NCI-H2029 treated with DMSO at 0.1 percent for 48 hours (cell line): ENCODE measurements at regions not wholly inside any gene's neighbourhood (a gene's known extent, or its start where the extent isn't known, plus 50 kb on each side); places are given as distances from the start of the nearest gene placed in this dataset.

Source experiments
- DNase-seq: peaks from one replicate; lab custom pipeline; 2025; lab: John Stamatoyannopoulos, UW

DNA sequence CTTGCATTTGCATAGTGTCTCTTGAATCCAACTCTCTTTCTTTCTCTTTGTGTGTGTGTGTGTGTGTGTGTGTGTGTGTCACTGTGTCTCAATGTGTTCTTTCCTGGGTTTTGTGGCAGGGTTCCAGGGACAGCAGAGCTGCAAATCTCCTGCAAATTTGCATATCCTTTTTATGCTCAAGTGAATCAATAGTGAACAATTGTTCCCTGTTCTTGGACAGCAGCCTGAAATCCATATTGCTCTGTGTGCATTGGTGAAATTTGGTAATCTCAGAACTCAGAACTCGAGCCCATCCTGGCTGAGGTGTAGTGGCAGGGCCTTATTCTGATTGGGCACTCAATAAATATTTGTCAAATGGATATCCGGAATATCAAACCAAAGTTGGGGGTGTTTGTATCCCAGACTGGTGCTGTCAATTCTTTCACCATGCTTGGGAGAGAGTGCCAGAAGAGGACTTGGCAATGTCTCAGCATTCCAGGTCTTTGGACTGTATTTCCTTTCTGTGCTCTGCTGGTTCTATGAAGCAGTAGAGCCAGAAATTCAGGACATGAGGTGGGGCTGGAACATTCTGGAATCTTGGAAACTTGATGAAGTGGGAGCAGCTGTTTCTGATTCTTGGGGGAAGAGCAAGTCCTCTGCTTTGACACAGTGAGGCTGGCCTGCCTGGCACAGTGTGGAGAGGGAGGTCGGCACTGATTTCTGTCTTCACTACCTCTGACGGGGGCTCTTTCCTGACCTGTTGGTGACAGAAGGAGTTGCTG, 380.6 kb upstream of the C2CD4B start:
- no peak for DNase-seq

DNA sequence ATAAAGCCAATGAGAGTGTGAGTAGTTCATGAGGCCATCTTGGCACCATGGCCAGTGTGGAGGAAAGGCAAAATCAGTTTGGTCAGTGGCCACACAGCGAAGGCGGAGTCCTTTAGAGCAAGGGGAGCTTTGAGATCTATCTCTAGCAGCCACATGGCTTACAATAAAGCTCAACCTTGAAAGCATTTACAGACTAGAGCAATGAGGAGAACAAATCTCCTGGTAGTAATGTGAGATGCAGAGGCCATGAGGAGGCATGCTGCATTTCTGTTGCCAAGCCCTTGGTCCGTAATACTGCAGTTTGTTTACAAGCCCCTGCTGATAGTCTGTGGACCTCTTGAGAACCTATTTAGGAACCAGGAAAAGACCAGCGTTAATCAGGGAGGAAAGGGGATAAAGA, 381.5 kb upstream of the C2CD4B start:
- DNase-seq = peak; percentile 6

DNA sequence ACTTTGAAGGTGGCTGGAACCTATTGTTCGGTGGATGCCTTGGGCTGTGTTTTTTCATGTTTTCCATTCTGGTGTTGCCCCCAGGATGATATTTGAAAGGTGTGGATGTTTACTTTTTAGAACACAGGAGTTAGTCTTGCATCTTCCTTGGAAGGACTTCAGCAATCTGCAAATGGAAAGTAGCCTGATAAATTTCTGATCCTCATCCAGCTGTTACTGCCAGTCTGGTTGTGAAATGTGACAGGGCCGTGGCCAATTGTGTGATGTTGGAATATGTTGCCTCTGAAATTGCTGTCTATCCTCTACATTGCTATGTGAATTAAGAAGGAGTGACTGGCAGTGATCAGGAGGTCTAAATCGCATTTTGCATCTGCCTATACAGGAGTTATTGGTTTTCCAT, 382.5 kb upstream of the C2CD4B start:
- no peak for DNase-seq

GRCh38 chr15:62549345-62549970, 384.4 kb upstream of the C2CD4B start:
- DNase-seq = no peak

- no peak for DNase-seq
Measured at GRCh38 chr15:62550106-62550505, 385.0 kb upstream of the C2CD4B start.

DNA sequence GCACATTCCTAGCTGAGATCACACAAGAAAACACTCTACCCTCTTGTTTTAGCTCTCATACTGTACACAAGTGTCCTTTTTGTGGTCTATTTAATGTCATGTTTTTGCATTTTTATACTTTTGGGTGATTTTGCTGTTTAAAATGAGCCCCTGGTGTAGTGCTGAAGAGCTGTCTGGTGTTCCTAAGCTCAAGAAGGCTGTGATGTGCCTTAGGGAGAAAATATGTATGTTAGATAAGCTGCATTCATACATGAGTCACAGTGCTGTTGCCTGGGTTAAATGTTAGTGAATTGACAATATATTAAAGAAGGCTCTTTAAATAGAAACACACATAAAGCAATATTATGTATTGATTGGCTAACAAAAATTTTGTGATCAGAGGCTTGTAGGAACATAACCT, 387.4 kb upstream of the C2CD4B start:
- no peak for DNase-seq

- DNase-seq = no peak
Measured at GRCh38 chr15:62553911-62554563, 389.0 kb upstream of the C2CD4B start.

- no peak for DNase-seq
Measured at GRCh38 chr15:62558640-62559380, 393.7 kb upstream of the C2CD4B start.

DNA sequence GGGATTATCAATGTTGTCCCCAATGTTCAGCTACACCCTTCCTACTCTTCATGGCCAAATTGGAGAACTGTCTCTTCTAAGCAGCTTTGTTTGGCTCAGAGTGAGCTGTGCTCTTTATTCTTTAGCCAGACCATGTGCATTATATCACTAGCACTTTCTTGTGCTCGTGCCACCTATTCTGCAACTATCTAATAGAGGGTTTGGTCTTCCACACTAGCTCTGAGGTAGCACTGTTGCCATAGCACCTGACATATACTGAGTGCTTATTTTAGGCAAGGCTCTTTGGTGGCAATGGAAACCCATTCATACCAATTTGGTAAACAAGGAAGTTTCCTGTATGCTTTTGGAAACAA, 394.3 kb upstream of the C2CD4B start:
- DNase-seq = no peak

GRCh38 chr15:62561059-62561519, 396.0 kb upstream of the C2CD4B start:
- DNase-seq = no peak

GRCh38 chr15:62561571-62561970, 396.5 kb upstream of the C2CD4B start:
- no peak for DNase-seq

- DNase-seq = no peak
Measured at GRCh38 chr15:62564886-62565633, 400.0 kb upstream of the C2CD4B start.

GRCh38 chr15:62565634-62566026, 400.5 kb upstream of the C2CD4B start:
- no peak for DNase-seq

GRCh38 chr15:62566248-62566647, 401.2 kb upstream of the C2CD4B start:
- no peak for DNase-seq

DNA sequence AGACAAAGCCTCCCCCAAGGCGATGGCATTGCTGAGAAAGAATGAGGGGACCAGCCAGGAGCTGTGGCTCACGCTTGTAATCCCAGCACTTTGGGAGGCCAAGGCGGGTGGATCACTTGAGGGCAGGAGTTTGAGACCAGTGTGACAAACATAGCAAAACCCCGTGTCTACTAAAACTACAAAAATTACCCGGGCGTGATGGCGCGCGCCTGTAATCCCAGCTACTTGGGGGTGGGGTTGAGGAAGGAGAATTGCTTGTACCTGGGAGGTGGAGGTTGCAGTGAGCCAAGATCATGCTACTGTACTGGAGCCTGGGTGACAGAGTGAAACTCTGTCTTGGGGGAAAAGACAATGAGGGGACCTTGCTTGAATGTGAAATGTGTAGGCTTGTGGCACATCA, 402.4 kb upstream of the C2CD4B start:
- DNase-seq = no peak

- DNase-seq = no peak
Measured at GRCh38 chr15:62568004-62568403, 402.9 kb upstream of the C2CD4B start.

GRCh38 chr15:62568702-62569101, 403.6 kb upstream of the C2CD4B start:
- no peak for DNase-seq

GRCh38 chr15:62569460-62570404, 404.6 kb upstream of the C2CD4B start:
- peak; percentile 89 for DNase-seq

DNA sequence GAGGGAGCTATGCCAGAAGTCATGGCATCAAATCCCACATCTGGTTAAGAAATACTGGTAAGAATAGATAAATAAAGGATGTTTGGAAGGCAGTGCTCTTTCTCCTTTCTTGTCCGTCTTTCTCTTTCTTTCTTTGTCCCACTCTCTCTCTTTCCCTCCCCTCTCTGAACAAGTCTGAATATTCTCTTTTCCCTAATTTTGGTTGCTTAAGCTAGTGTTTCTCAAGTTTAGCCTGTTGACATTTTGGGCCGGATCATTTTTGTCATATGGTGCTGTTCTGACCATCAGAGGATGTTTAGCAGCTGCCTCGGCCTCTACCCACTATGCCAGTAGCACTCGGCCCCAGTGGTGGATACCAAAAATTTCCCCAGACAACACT, 405.3 kb upstream of the C2CD4B start:
- no peak for DNase-seq

DNA sequence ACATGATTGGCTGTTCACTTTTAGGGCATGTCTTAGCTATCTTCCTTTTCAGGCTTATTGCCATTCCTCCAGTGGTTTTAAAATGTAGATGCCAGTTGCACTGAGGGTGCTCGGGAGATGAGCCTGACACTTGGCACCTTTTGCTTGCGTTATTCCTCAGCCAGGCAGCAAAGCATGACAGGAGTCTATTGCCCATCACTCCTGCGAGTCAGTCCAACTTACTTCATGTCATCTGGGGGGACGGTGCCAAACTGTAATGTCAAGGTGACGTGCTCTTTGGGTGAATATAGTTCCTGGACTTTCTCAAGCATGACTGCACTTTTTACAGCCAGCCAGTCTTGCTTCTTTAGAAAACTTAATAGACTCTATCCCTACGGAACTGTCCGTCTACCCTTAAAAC, 406.0 kb upstream of the C2CD4B start:
- DNase-seq = no peak

DNA sequence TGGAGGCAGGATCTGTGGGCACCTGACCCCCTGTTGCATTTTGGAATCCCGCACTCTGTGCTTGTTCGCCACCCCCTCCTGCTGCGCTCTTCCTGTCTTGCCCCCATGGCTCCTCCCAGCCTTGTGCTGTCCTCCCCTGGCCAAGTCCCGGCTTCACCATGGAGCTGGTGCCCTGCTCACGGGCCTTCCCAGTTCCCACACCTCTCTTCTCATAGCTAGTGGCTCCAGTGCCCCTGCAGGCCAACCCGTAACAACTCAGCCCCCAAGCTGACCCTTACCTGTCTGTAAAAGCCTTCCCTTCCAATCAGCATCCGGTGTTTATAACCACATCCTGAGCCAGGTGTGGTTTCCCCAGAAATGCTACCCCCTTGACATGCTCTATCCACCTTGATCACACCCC, 407.7 kb upstream of the C2CD4B start:
- DNase-seq = no peak
